Omental fat pad (tissue), 3 donors: ENCODE measurements at regions not wholly inside any gene's neighbourhood (a gene's known extent, or its start where the extent isn't known, plus 50 kb on each side); places are given as distances from the start of the nearest gene placed in this dataset.

Experiments
- ATAC-seq: fragments of 150-250 bp; one replicate; pipeline ENCODE4 v1.9.1; 2016; ENCODE audit warnings: mild to moderate bottlenecking, moderate library complexity; ENCODE audit not compliant: low FRiP score
- DNase-seq: peaks from one replicate; pipeline ENCODE4 v3.0.0-alpha.2; 2019; ENCODE audit warnings: low spot score
- CTCF ChIP-seq, 3 donors: fragments of 450-650 bp; IDR thresholded peaks; one replicate each; pipeline ENCODE4 v1.5.1; 2016 to 2017; ENCODE audit warnings: antibody characterized with exemption in 3 of 3, mild to moderate bottlenecking in 3 of 3, moderate library complexity in 2 of 3

GRCh38 chr16:87163637-87164036 is 153.6 kb downstream of the C16orf95 start:
- no peak for TF ChIP-seq CTCF (IDR thresholded peaks at IDR 0.05)
- DNase-seq (no peak), ATAC-seq (no peak)

GRCh38 chr16:87165151-87165550 is 152.0 kb downstream of the C16orf95 start:
- TF ChIP-seq CTCF (IDR thresholded peaks at IDR 0.05): no peak
- no peak for ATAC-seq
- DNase-seq: no peak

GRCh38 chr16:87165885-87166284 is 151.3 kb downstream of the C16orf95 start:
- TF ChIP-seq CTCF (IDR thresholded peaks at IDR 0.05): no peak
- ATAC-seq (no peak), DNase-seq (no peak)

GRCh38 chr16:87166321-87166720 is 150.9 kb downstream of the C16orf95 start:
- DNase-seq: no peak
- no peak for ATAC-seq

GRCh38 chr16:87166934-87167333 is 150.3 kb downstream of the C16orf95 start:
- DNase-seq (no peak), ATAC-seq (no peak)
- no peak for TF ChIP-seq CTCF (IDR thresholded peaks at IDR 0.05)

More at GRCh38 chr16:87166321-87166720, 150.9 kb downstream of the C16orf95 start:
- TF ChIP-seq CTCF (IDR thresholded peaks at IDR 0.05): no peak

GRCh38 chr16:87169509-87169995 is 147.6 kb downstream of the C16orf95 start:
- DNase-seq (no peak), ATAC-seq (no peak)
- TF ChIP-seq CTCF (IDR thresholded peaks at IDR 0.05): no peak

- TF ChIP-seq CTCF (IDR thresholded peaks at IDR 0.05): no peak
- DNase-seq (no peak), ATAC-seq (no peak)
Observed at GRCh38 chr16:87170310-87170709, 146.9 kb downstream of the C16orf95 start.
